A549 (cell line): ENCODE measurements at regions not wholly inside any gene's neighbourhood (a gene's known extent, or its start where the extent isn't known, plus 50 kb on each side); places are given as distances from the start of the nearest gene placed in this dataset.

Source experiments
- ATAC-seq, 2 experiments: fragments of 200-7000 bp in 1 of 2; fragments of >200 bp in 1 of 2; cut with Nextera tagmentation in 1 of 2; cut with Tn5 transposase in 1 of 2; 3 replicates each; pipeline versions ENCODE4 v1.8.0 to v1.9.1; 2018 to 2020; ENCODE audit warnings: mild to moderate bottlenecking in 1 of 2, moderate library complexity in 1 of 2
- CTCF ChIA-PET: fragments of 300-600 bp; sonication (Branson Sonifier 250); formaldehyde crosslinking; extraction: SDS; loops from one replicate; lab custom pipeline; 2021; ENCODE audit warnings: antibody characterized with exemption, inconsistent platforms; lab: Yijun Ruan, JAX
- POLR2A ChIA-PET: fragments of 350-600 bp; formaldehyde crosslinking; extraction: SDS; loops from one replicate; lab custom pipeline; 2021; ENCODE audit warnings: antibody characterized with exemption, inconsistent platforms; lab: Yijun Ruan, JAX
- DNase-seq, 2 experiments: peaks; one replicate each; pipeline versions ENCODE4 v3.0.0 to v3.0.0-alpha.2; 2011 to 2016; ENCODE audit warnings: low read depth in 1 of 2, low spot score in 1 of 2
- FAIRE-seq: peaks from 2 replicates; lab custom pipeline; 2011; peaks lifted over from hg19 to GRCh38; lab: Jason Lieb, UNC
- H3K27ac ChIP-seq, 2 experiments: fragments of >200 bp; sonication (Bioruptor Twin); formaldehyde crosslinking; 3 replicates each; pipeline ENCODE4 v1.5.1; 2016 to 2017
- H3K4me1 ChIP-seq: fragments of >200 bp; sonication (Bioruptor Twin); formaldehyde crosslinking; 3 replicates; pipeline ENCODE4 v1.6.1; 2016
- H3K4me2 ChIP-seq: fragments of >200 bp; sonication (Bioruptor Twin); formaldehyde crosslinking; 3 replicates; pipeline ENCODE4 v1.6.1; 2016
- H3K4me3 ChIP-seq: fragments of >200 bp; sonication (Bioruptor Twin); formaldehyde crosslinking; 3 replicates; pipeline ENCODE4 v1.5.1; 2016
- H3K9me3 ChIP-seq: fragments of >200 bp; sonication (Bioruptor Twin); formaldehyde crosslinking; 3 replicates; pipeline ENCODE4 v1.6.1; 2016
- BHLHE40 ChIP-seq: IDR thresholded peaks from 2 replicates; pipeline ENCODE4 v1.6.1; 2012; ENCODE audit warnings: low read depth, low read length, inconsistent platforms
- CBX2 ChIP-seq: fragments of 200-600 bp; sonication (generic); IDR thresholded peaks from 2 replicates; pipeline ENCODE4 v1.6.1; 2016; ENCODE audit warnings: low read depth, mild to moderate bottlenecking, borderline replicate concordance
- CBX8 ChIP-seq: fragments of 200-600 bp; sonication (generic); IDR thresholded peaks from 2 replicates; pipeline ENCODE4 v1.6.1; 2016
- CEBPB ChIP-seq, 2 experiments: fragments of >200 bp in 1 of 2; sonication (Bioruptor Twin) in 1 of 2; formaldehyde crosslinking in 1 of 2; IDR thresholded peaks; 2 replicates each; pipeline ENCODE4 v1.6.1; 2012 to 2016
- EHF ChIP-seq: fragments of 250-450 bp; sonication (Bioruptor Pico); IDR thresholded peaks from 2 replicates; pipeline ENCODE4 v1.5.0; 2020; ENCODE audit warnings: mild to moderate bottlenecking
- ELK1 ChIP-seq: fragments of 150-350 bp; IDR thresholded peaks from 2 replicates; pipeline ENCODE4 v1.6.1; 2014; ENCODE audit warnings: low read depth, mild to moderate bottlenecking, low read length
- EP300 ChIP-seq, 2 experiments: fragments of >200 bp; sonication (Bioruptor Twin); formaldehyde crosslinking; IDR thresholded peaks; 2 replicates in 1 of 2; 3 replicates in 1 of 2; pipeline ENCODE4 v1.6.1; 2016 to 2017
- ESRRA ChIP-seq: fragments of 150-350 bp; IDR thresholded peaks from 2 replicates; pipeline ENCODE4 v1.6.1; 2014; ENCODE audit warnings: mild to moderate bottlenecking, low read length, borderline replicate concordance
- FOSL2 ChIP-seq, 2 experiments: fragments of 450-650 bp in 1 of 2; fragments of >200 bp in 1 of 2; sonication (Bioruptor Twin) in 1 of 2; formaldehyde crosslinking; IDR thresholded peaks; 2 replicates each; pipeline versions ENCODE4 v1.5.0 to v1.6.1; 2016 to 2020; ENCODE audit warnings: mild to moderate bottlenecking in 1 of 2, moderate library complexity in 1 of 2
- FOXS1 ChIP-seq: fragments of 250-450 bp; sonication (Bioruptor Pico); IDR thresholded peaks from 2 replicates; pipeline ENCODE4 v1.5.0; 2020; ENCODE audit warnings: mild to moderate bottlenecking, moderate library complexity
- GATA3 ChIP-seq: IDR thresholded peaks from 2 replicates; pipeline ENCODE4 v1.6.1; 2012; ENCODE audit warnings: borderline replicate concordance
- HES2 ChIP-seq: fragments of >200 bp; sonication (Bioruptor Twin); formaldehyde crosslinking; IDR thresholded peaks from 2 replicates; pipeline ENCODE4 v1.6.1; 2016
- HEYL ChIP-seq: fragments of 250-450 bp; sonication (Bioruptor Pico); IDR thresholded peaks from 2 replicates; pipeline ENCODE4 v1.8.0; 2021; ENCODE audit warnings: mild to moderate bottlenecking, moderate library complexity
- HMGXB4 ChIP-seq: fragments of 250-450 bp; sonication (Bioruptor Pico); IDR thresholded peaks from 2 replicates; pipeline ENCODE4 v1.5.0; 2021; ENCODE audit warnings: mild to moderate bottlenecking, moderate library complexity, borderline replicate concordance
- HOXB13 ChIP-seq: fragments of 250-450 bp; sonication (Bioruptor Pico); IDR thresholded peaks from 2 replicates; pipeline ENCODE4 v1.5.0; 2020; ENCODE audit warnings: low read depth, mild to moderate bottlenecking, moderate library complexity
- HOXB5 ChIP-seq: fragments of 250-450 bp; sonication (Bioruptor Pico); IDR thresholded peaks from 2 replicates; pipeline ENCODE4 v1.5.0; 2020; ENCODE audit warnings: mild to moderate bottlenecking, moderate library complexity
- KDM1A ChIP-seq: fragments of 200-600 bp; sonication (generic); IDR thresholded peaks from 2 replicates; pipeline ENCODE4 v1.6.1; 2016; ENCODE audit warnings: low read depth, mild to moderate bottlenecking
- KDM5A ChIP-seq: fragments of 200-600 bp; sonication (generic); IDR thresholded peaks from 2 replicates; pipeline ENCODE4 v1.6.1; 2016; ENCODE audit warnings: antibody characterized with exemption, mild to moderate bottlenecking
- MAX ChIP-seq: IDR thresholded peaks from 2 replicates; pipeline ENCODE4 v1.6.1; 2012
- NFE2L2 ChIP-seq: fragments of 150-350 bp; conservative IDR thresholded peaks from 2 replicates; pipeline ENCODE4 v1.6.1; 2014; ENCODE audit warnings: low read length
- NPAS2 ChIP-seq: fragments of 250-450 bp; sonication (Bioruptor Pico); IDR thresholded peaks from 2 replicates; pipeline ENCODE4 v1.8.0; 2022; ENCODE audit warnings: mild to moderate bottlenecking, moderate library complexity, borderline replicate concordance
- NR3C1 ChIP-seq: fragments of >200 bp; sonication (Bioruptor Twin); formaldehyde crosslinking; IDR thresholded peaks from 3 replicates; pipeline ENCODE4 v1.6.1; 2017
- PBX3 ChIP-seq: IDR thresholded peaks from 2 replicates; pipeline ENCODE4 v1.6.1; 2012
- PHF8 ChIP-seq: fragments of 200-600 bp; sonication (generic); IDR thresholded peaks from 2 replicates; pipeline ENCODE4 v1.6.1; 2016; ENCODE audit warnings: low read depth, mild to moderate bottlenecking, antibody characterized with exemption, moderate library complexity, borderline replicate concordance
- POLR2A ChIP-seq: IDR thresholded peaks from 2 replicates; pipeline ENCODE4 v1.6.1; 2012; ENCODE audit warnings: mild to moderate bottlenecking, low read length
- RNF2 ChIP-seq: fragments of 200-600 bp; sonication (generic); IDR thresholded peaks from 2 replicates; pipeline ENCODE4 v1.6.1; 2016; ENCODE audit warnings: low read depth, mild to moderate bottlenecking, antibody characterized with exemption, moderate library complexity, borderline replicate concordance
- SMC3 ChIP-seq: fragments of >200 bp; sonication (Bioruptor Twin); formaldehyde crosslinking; IDR thresholded peaks from 3 replicates; pipeline ENCODE4 v1.6.1; 2018; ENCODE audit warnings: inconsistent platforms
- SREBF2 ChIP-seq: fragments of 450-650 bp; IDR thresholded peaks from 2 replicates; pipeline ENCODE4 v1.6.1; 2014; ENCODE audit warnings: mild to moderate bottlenecking, moderate library complexity
- TP53 ChIP-seq: fragments of 250-450 bp; sonication (Bioruptor Pico); IDR thresholded peaks from 2 replicates; pipeline ENCODE4 v1.5.0; 2021; ENCODE audit warnings: mild to moderate bottlenecking, moderate library complexity
- ZFP36 ChIP-seq: fragments of 450-650 bp; IDR thresholded peaks from 2 replicates; pipeline ENCODE4 v1.6.1; 2014; ENCODE audit warnings: borderline replicate concordance; ENCODE audit not compliant: partially characterized antibody
- ZNF302 ChIP-seq: fragments of 250-450 bp; sonication (Bioruptor Pico); IDR thresholded peaks from 2 replicates; pipeline ENCODE4 v1.9.0; 2021; ENCODE audit warnings: inconsistent platforms, mild to moderate bottlenecking, moderate library complexity
- ZSCAN20 ChIP-seq: fragments of 250-450 bp; sonication (Bioruptor Pico); IDR thresholded peaks from 2 replicates; pipeline ENCODE4 v1.8.0; 2022; ENCODE audit warnings: mild to moderate bottlenecking, moderate library complexity
- WGBS: methylation state at CpG from one replicate; pipeline ENCODE4 v1.1.6; 2017; ENCODE audit errors: missing lambda C conversion rate; 5-methylcytosine and 5-hydroxymethylcytosine counted together

GRCh38 chr11:46220313-46220712 is 57.1 kb upstream of the CREB3L1 start:
- FAIRE-seq = no peak
- TF ChIP-seq FOSL2 (IDR thresholded peaks at IDR 0.05) (no peak), FOSL2 (CRISPR knock-in tag; IDR thresholded peaks at IDR 0.05) (no peak), ELK1 (no peak), KDM1A (no peak), CBX8 (no peak), TP53 (CRISPR knock-in tag) (no peak), BHLHE40 (no peak), MAX (no peak), SREBF2 (no peak), HEYL (no peak), NPAS2 (no peak), KDM5A (no peak), GATA3 (no peak), ESRRA (no peak), CBX2 (no peak), ZNF302 (CRISPR knock-in tag) (no peak)
- Histone ChIP-seq H3K9me3 (no peaks in the 10 kb centered on the region), H3K27ac (no peak overlapping the region), H3K4me2 (no peak overlapping the region), H3K4me1 (no peaks in the 10 kb centered on the region), H3K4me3 (no peak overlapping the region)
- ChIA-PET POLR2A (no interaction called here), CTCF (no interaction called here)
- 72% methylated on average over 3 of the region's 3 CpGs for WGBS
- ATAC-seq = no peak
- DNase-seq = no peak

GRCh38 chr11:46216765-46217089 is 60.7 kb upstream of the CREB3L1 start:
- Histone ChIP-seq H3K4me2 (no peak overlapping the region), H3K4me3 (no peak overlapping the region), H3K27ac (no peak overlapping the region), H3K4me1 (no peaks in the 10 kb centered on the region), H3K9me3 (no peaks in the 10 kb centered on the region)
- ATAC-seq (no peak), FAIRE-seq (no peak), DNase-seq (no peak)
- ChIA-PET CTCF (interaction anchor here (1.2 to 1.3 kb wide), 2 partner anchors 10 to 92 kb away, joined by 3 read pairs; no protein-coding TSS in a partner anchor), POLR2A (no interaction called here)
- no peak for TF ChIP-seq ZSCAN20 (CRISPR knock-in tag)
- TF ChIP-seq NFE2L2 = no peak
- no peak for TF ChIP-seq HOXB13 (CRISPR knock-in tag)
- TF ChIP-seq POLR2A = no peak
- 92% methylated on average over 6 of the region's 6 CpGs for WGBS

GRCh38 chr11:46216019-46216764 is 61.3 kb upstream of the CREB3L1 start:
- Histone ChIP-seq H3K4me3 (no peak overlapping the region), H3K4me2 (no peak overlapping the region), H3K4me1 (no peaks in the 10 kb centered on the region), H3K9me3 (no peaks in the 10 kb centered on the region)
- FAIRE-seq (no peak), ATAC-seq (no peak), DNase-seq (no peak)
- CTCF ChIA-PET = interaction anchor here (1.2 to 2.6 kb wide), 2 partner anchors 23 to 215 kb away, joined by 3 to 10 read pairs; no protein-coding TSS in a partner anchor
- WGBS = 56% methylated on average over 10 of the region's 10 CpGs
- TF ChIP-seq HOXB13 (CRISPR knock-in tag) = no peak
- TF ChIP-seq EP300 (IDR thresholded peaks at IDR 0.05) = no peak
- TF ChIP-seq HOXB5 (CRISPR knock-in tag) = no peak
- TF ChIP-seq CEBPB (IDR thresholded peaks at IDR 0.05) = no peak
- no peak for TF ChIP-seq ZFP36
- no peak for TF ChIP-seq HMGXB4 (CRISPR knock-in tag)
- no peak for TF ChIP-seq FOXS1 (CRISPR knock-in tag)
- no peak for TF ChIP-seq HES2
- TF ChIP-seq KDM1A = no peak
- no peak for TF ChIP-seq NR3C1
- no peak for TF ChIP-seq EHF (CRISPR knock-in tag)
- no peak for TF ChIP-seq PBX3
- no peak for TF ChIP-seq PHF8
- no peak for TF ChIP-seq RNF2
- no peak for TF ChIP-seq ZNF302 (CRISPR knock-in tag)
- TF ChIP-seq SMC3 = no peak
- TF ChIP-seq, all 56 proteins: peak for 0
- POLR2A ChIA-PET = no interaction called here
- no peak overlapping the region for H3K27ac ChIP-seq
